ENCODE measurements at regions not wholly inside any gene's neighbourhood (a gene's known extent, or its start where the extent isn't known, plus 50 kb on each side); places are given as distances from the start of the nearest gene placed in this dataset.

DNA sequence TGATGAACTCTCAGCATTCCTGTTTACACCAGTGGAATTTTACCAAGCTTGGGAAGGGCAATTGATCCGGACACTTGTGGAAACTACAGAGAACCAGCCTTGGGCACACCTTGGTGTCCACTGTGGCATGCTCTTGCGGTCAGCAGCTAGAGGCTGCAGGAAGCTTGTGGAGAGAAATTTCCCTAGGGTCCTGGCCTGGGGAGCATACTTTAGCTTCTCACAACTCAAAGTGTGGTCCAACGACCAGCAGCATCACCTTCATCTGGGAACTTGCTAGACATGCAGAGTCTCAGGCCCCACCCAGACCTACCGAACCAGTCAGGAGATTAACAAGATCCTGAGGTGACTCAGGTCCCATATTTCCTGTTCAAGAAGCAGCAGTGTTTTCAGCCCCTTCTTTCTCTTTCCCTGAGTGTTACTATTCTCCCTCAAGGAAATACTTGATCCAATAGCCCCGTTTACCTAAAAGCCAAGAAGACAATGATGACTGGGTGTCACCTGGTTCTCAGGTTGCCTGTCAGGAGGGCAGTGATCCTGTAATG, 55.7 kb upstream of the KCNE2 start:
- Histone ChIP-seq H3K36me3 (no peaks in the 10 kb centered on the region), H3K27me3 (replicated peaks; ENCODE audit: insufficient read depth) (no peaks in the 10 kb centered on the region), H3K4me3 (no peak overlapping the region), H3K9me3 (no peaks in the 10 kb centered on the region), H3K4me1 (ENCODE audit: control insufficient read depth in 1 of 2, low read depth in 2 of 2) (peaks cover 2 to 17% of the 10 kb centered on the region in 2 donors), H3K27ac (no peak overlapping the region)
- ATAC-seq (ENCODE audit: insufficient number of reproducible peaks, low FRiP score, low read depth) (no peak), DNase-seq (ENCODE audit: low spot score) (no peak)
- TF ChIP-seq, protein P1, sequence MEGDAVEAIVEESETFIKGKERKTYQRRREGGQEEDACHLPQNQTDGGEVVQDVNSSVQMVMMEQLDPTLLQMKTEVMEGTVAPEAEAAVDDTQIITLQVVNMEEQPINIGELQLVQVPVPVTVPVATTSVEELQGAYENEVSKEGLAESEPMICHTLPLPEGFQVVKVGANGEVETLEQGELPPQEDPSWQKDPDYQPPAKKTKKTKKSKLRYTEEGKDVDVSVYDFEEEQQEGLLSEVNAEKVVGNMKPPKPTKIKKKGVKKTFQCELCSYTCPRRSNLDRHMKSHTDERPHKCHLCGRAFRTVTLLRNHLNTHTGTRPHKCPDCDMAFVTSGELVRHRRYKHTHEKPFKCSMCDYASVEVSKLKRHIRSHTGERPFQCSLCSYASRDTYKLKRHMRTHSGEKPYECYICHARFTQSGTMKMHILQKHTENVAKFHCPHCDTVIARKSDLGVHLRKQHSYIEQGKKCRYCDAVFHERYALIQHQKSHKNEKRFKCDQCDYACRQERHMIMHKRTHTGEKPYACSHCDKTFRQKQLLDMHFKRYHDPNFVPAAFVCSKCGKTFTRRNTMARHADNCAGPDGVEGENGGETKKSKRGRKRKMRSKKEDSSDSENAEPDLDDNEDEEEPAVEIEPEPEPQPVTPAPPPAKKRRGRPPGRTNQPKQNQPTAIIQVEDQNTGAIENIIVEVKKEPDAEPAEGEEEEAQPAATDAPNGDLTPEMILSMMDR (IDR thresholded peaks at IDR 0.05): no peak

DNA sequence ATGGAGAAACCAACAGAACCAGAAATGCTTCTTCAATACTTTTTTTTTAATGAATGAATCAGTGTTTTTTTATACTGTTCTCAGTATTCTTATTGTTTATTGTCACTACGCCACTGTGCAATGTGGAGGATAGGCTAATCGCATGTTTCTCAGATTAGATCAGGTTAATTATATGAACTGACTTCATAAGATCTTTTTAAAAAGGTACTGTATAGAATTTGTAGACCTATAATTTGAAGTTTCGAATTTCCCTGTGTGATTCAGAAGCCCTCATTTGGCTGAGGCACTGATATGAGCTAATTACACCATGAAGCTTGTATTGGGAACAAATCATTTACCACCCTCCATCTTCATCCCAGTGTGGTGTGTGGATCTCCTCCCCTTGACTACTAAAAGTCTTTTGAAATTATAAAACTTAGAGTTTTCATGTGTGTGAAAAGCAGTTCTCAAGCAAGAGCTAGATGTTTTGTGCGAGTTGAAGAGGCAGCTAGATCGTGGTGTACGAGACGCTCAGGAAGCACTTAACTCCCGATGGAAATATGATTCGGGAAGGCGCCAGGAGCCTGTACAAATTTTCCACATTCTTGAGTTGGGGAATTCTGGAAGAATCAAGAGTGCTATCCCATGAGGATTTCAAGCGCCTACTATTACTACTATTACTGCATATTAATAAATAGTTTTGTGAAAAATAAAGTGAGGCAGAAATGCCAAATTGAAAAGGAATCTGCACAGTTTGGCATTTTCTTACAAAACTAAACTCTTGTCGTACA, 52.1 kb upstream of the KCNE2 start:
- peaks cover 0 to 10% of the 10 kb centered on the region in 2 donors for H3K4me1 ChIP-seq (ENCODE audit: control insufficient read depth in 1 of 2, low read depth in 2 of 2)
- TF ChIP-seq, protein P1 (IDR thresholded peaks at IDR 0.05): no peak
- H3K27me3 ChIP-seq (replicated peaks; ENCODE audit: insufficient read depth): no peaks in the 10 kb centered on the region
- no peaks in the 10 kb centered on the region for H3K36me3 ChIP-seq
- no peak for DNase-seq (ENCODE audit: low spot score)
- no peak overlapping the region for H3K4me3 ChIP-seq
- H3K27ac ChIP-seq: no peak overlapping the region
- no peaks in the 10 kb centered on the region for H3K9me3 ChIP-seq
- no peak for ATAC-seq (ENCODE audit: insufficient number of reproducible peaks, low FRiP score, low read depth)

DNA sequence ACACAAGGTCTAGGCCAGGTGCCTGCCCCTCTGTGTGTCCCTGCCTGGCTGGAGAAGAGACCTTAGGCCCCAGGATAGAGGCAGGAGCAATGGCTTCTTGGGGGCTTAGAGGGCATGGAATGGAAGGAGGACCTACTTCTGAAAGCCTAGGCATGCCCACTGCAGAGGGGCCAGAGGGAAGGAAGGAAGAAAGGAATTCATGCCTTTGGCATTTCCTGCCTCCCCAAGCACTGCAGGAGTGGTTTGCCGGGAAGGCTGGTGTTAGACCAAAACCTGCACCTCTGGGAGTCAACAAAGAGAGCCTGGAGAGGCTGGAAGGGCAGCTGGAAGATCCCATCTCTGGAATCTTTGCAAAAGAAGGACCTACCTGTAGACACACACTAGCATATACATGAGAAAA, 50.7 kb upstream of the KCNE2 start:
- peaks cover 0 to 19% of the 10 kb centered on the region in 2 donors for H3K4me1 ChIP-seq (ENCODE audit: control insufficient read depth in 1 of 2, low read depth in 2 of 2)
- H3K4me3 ChIP-seq: no peak overlapping the region
- no peaks in the 10 kb centered on the region for H3K27me3 ChIP-seq (replicated peaks; ENCODE audit: insufficient read depth)
- H3K36me3 ChIP-seq: no peaks in the 10 kb centered on the region
- no peak overlapping the region for H3K27ac ChIP-seq
- DNase-seq (ENCODE audit: low spot score) (no peak), ATAC-seq (ENCODE audit: insufficient number of reproducible peaks, low FRiP score, low read depth) (no peak)
- H3K9me3 ChIP-seq: no peaks in the 10 kb centered on the region
- TF ChIP-seq, protein P1 (IDR thresholded peaks at IDR 0.05): no peak

All from thoracic aorta (tissue), 2 donors.